ENCODE measurements at regions not wholly inside any gene's neighbourhood (a gene's known extent, or its start where the extent isn't known, plus 50 kb on each side); places are given as distances from the start of the nearest gene placed in this dataset.

- no peak for ATAC-seq
- no peaks in the 10 kb centered on the region for H3K36me3 ChIP-seq
- no peaks in the 10 kb centered on the region for H3K9me3 ChIP-seq
- H3K27me3 ChIP-seq: no peaks in the 10 kb centered on the region
- no peak overlapping the region for H3K4me3 ChIP-seq
- intact Hi-C loops (cut with DNase I): no loop called here
- peaks cover 0 to 25% (median 0%) of the 10 kb centered on the region in 12 donors for H3K4me1 ChIP-seq
- TF ChIP-seq, protein P1, sequence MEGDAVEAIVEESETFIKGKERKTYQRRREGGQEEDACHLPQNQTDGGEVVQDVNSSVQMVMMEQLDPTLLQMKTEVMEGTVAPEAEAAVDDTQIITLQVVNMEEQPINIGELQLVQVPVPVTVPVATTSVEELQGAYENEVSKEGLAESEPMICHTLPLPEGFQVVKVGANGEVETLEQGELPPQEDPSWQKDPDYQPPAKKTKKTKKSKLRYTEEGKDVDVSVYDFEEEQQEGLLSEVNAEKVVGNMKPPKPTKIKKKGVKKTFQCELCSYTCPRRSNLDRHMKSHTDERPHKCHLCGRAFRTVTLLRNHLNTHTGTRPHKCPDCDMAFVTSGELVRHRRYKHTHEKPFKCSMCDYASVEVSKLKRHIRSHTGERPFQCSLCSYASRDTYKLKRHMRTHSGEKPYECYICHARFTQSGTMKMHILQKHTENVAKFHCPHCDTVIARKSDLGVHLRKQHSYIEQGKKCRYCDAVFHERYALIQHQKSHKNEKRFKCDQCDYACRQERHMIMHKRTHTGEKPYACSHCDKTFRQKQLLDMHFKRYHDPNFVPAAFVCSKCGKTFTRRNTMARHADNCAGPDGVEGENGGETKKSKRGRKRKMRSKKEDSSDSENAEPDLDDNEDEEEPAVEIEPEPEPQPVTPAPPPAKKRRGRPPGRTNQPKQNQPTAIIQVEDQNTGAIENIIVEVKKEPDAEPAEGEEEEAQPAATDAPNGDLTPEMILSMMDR (IDR thresholded peaks at IDR 0.05): no peak
- no peak for TF ChIP-seq POLR2A (IDR thresholded peaks at IDR 0.05)
- WGBS, 4 donors: 69 to 86% (median 78%) methylated on average over 1 of the region's 1 CpG
- DNase-seq: peak in 1 of 5 donors; percentile 17
- peak overlapping the region in 1 of 12 donors; percentile 31 for H3K27ac ChIP-seq
These were observed 178.8 kb upstream of the HDDC2 start for GRCh38 chr6:125480571-125480970.

GRCh38 chr6:125481056-125481455 lies 179.3 kb upstream of the HDDC2 start:
- ATAC-seq (no peak), DNase-seq (no peak)
- WGBS, 4 donors: 64 to 84% (median 75%) methylated on average over 1 of the region's 1 CpG
- H3K27ac ChIP-seq: peak overlapping the region in 1 of 12 donors; percentile 31
- no peak for TF ChIP-seq POLR2A (IDR thresholded peaks at IDR 0.05)
- TF ChIP-seq, protein P1 (IDR thresholded peaks at IDR 0.05): no peak
- H3K36me3 ChIP-seq: no peaks in the 10 kb centered on the region
- H3K4me3 ChIP-seq: no peak overlapping the region
- H3K9me3 ChIP-seq: no peaks in the 10 kb centered on the region
- H3K4me1 ChIP-seq: peaks cover 0 to 25% (median 0%) of the 10 kb centered on the region in 12 donors
- intact Hi-C loops (cut with DNase I): no loop called here
- no peaks in the 10 kb centered on the region for H3K27me3 ChIP-seq

DNA sequence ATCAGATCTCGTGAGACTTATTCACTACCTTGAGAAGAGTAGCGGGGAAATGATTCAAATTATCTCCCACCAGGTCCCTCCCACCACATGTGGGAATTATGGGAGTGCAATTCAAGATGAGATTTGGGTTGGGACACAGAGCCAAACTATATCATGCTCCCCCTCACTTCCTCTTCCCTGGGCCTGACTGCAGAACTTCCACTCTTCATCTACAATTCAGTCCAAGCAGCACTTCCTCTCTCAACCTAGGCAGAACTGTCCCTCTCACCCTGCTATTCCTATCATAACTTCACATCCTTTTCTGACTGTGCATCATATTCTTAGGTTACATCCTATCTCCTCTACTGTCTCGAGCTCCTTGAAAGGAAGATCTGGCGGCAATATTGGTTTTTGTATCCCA lies 184.0 kb upstream of the HDDC2 start:
- Histone ChIP-seq H3K4me1 (peaks cover 0 to 9% (median 0%) of the 10 kb centered on the region in 12 donors), H3K36me3 (no peaks in the 10 kb centered on the region), H3K27me3 (no peaks in the 10 kb centered on the region), H3K9me3 (no peaks in the 10 kb centered on the region), H3K27ac (no peak overlapping the region), H3K4me3 (no peak overlapping the region)
- intact Hi-C loops (cut with DNase I): no loop called here
- WGBS, 4 donors: 63 to 92% (median 73%) methylated on average over 4 of the region's 4 CpGs
- TF ChIP-seq, protein P1 (IDR thresholded peaks at IDR 0.05): no peak
- TF ChIP-seq POLR2A (IDR thresholded peaks at IDR 0.05): no peak
- ATAC-seq: no peak
- DNase-seq: no peak

- no peaks in the 10 kb centered on the region for H3K9me3 ChIP-seq
- H3K4me3 ChIP-seq: no peak overlapping the region
- H3K27me3 ChIP-seq: no peaks in the 10 kb centered on the region
- WGBS, 4 donors: 78 to 83% (median 83%) methylated on average over 2 of the region's 2 CpGs
- ATAC-seq (no peak), DNase-seq (no peak)
- no peak overlapping the region for H3K27ac ChIP-seq
- no peaks in the 10 kb centered on the region for H3K4me1 ChIP-seq
- no peak for TF ChIP-seq POLR2A (IDR thresholded peaks at IDR 0.05)
- TF ChIP-seq, protein P1 (IDR thresholded peaks at IDR 0.05): no peak
- intact Hi-C loops (cut with DNase I): no loop called here
- H3K36me3 ChIP-seq: no peaks in the 10 kb centered on the region
These were observed 185.1 kb upstream of the HDDC2 start for GRCh38 chr6:125486881-125487280.
